ENCODE measurements at regions not wholly inside any gene's neighbourhood (a gene's known extent, or its start where the extent isn't known, plus 50 kb on each side); places are given as distances from the start of the nearest gene placed in this dataset.

DNA sequence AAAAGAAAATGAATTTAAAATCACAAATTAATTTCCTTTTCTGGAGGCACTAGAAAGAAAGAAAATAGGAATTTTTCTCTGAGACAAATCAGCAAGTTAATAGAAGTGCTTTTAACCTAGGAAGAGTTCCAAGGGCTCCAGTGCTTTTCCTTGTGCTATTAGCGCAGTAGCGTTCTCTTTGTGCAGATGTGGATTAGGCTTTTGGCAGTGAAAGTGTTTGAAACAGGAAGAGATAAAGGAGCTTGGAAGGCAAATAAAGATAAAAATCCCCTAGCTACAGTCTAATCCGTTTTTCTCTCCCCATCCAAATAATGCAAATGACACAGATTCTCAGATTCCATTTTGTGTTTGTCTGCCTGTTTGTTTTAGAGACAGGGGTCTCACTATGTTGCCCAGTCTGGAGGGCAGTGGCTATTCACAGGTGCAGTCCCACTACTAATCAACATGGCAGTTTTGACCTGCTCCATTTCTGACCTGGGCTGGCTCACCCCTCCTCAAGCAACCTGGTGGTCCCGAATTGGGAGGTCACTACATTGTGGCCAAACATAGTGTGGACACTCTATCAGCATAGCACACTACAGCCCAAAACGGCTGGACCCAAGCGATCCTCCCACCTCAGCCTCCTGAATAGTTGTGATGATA lies 166.1 kb downstream of the PAWR start:
- Histone ChIP-seq H3K9me3 (no peaks in the 10 kb centered on the region), H3K27ac (no peak overlapping the region)

DNA sequence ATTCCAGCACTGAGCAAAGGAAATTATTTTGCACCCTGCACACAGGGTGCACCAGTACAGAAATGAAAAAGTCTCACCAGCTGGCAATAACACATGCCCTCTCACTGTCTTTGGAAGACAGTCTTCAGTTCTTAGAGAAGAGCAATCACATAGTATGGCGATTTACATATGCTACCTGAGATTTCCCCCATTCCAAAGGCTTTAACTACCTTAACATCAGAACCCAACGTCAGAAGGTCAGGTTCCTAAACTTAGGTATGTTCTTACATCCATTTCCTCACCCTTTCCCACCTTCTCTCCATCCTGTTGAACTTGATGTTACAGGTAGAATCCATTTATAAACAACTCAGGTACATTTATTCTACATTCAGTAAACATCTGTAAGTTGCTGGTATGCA lies 167.8 kb downstream of the PAWR start:
- no peaks in the 10 kb centered on the region for H3K27me3 ChIP-seq
- H3K27ac ChIP-seq, result no peak overlapping the region
- ATAC-seq (no peak), DNase-seq (no peak)
- H3K9me3 ChIP-seq, result no peaks in the 10 kb centered on the region
- intact Hi-C loops (cut with DNase I), result no loop called here
- no peak overlapping the region for H3K4me3 ChIP-seq
- H3K36me3 ChIP-seq, result no peaks in the 10 kb centered on the region
- TF ChIP-seq, protein P1, sequence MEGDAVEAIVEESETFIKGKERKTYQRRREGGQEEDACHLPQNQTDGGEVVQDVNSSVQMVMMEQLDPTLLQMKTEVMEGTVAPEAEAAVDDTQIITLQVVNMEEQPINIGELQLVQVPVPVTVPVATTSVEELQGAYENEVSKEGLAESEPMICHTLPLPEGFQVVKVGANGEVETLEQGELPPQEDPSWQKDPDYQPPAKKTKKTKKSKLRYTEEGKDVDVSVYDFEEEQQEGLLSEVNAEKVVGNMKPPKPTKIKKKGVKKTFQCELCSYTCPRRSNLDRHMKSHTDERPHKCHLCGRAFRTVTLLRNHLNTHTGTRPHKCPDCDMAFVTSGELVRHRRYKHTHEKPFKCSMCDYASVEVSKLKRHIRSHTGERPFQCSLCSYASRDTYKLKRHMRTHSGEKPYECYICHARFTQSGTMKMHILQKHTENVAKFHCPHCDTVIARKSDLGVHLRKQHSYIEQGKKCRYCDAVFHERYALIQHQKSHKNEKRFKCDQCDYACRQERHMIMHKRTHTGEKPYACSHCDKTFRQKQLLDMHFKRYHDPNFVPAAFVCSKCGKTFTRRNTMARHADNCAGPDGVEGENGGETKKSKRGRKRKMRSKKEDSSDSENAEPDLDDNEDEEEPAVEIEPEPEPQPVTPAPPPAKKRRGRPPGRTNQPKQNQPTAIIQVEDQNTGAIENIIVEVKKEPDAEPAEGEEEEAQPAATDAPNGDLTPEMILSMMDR (IDR thresholded peaks at IDR 0.05), result no peak
- H3K4me1 ChIP-seq, result no peaks in the 10 kb centered on the region

More for the DNA sequence above, 166.1 kb downstream of the PAWR start:
- H3K4me3 ChIP-seq, result no peak overlapping the region
- DNase-seq (no peak), ATAC-seq (no peak)
- TF ChIP-seq, protein P1 (IDR thresholded peaks at IDR 0.05), result no peak
- no peaks in the 10 kb centered on the region for H3K36me3 ChIP-seq
- no peaks in the 10 kb centered on the region for H3K27me3 ChIP-seq
- intact Hi-C loops (cut with DNase I), result no loop called here
- no peaks in the 10 kb centered on the region for H3K4me1 ChIP-seq

GRCh38 chr12:79522257-79522988 lies 168.3 kb downstream of the PAWR start:
- H3K27me3 ChIP-seq, result no peaks in the 10 kb centered on the region
- DNase-seq, result no peak
- no peaks in the 10 kb centered on the region for H3K36me3 ChIP-seq
- intact Hi-C loops (cut with DNase I), result no loop called here
- no peaks in the 10 kb centered on the region for H3K9me3 ChIP-seq
- ATAC-seq, result no peak
- no peaks in the 10 kb centered on the region for H3K4me1 ChIP-seq
- TF ChIP-seq, protein P1 (IDR thresholded peaks at IDR 0.05), result no peak
- H3K4me3 ChIP-seq, result no peak overlapping the region
- H3K27ac ChIP-seq, result no peak overlapping the region

DNA sequence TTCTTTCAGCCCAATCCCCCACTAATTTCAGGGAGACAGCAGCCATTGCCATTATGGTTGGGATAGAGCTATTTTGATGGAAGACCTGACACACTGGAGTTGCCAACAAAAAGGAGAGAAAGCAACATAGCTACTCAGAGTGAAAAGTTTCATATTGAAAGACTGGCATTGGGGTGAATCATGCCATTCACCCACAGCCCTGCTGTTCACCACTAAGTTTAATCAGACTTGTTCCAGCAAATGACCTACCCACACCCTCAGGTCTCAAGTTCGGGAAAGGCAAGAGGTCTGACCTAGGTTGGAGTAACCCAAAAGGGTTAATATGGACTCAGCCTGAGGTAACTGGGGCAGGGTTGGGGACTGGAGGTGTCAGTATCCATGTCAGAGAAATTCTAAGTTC lies 169.2 kb downstream of the PAWR start:
- Histone ChIP-seq H3K4me1 (no peaks in the 10 kb centered on the region), H3K27ac (no peak overlapping the region), H3K36me3 (no peaks in the 10 kb centered on the region), H3K27me3 (no peaks in the 10 kb centered on the region), H3K9me3 (no peaks in the 10 kb centered on the region), H3K4me3 (no peak overlapping the region)
- TF ChIP-seq, protein P1 (IDR thresholded peaks at IDR 0.05), result no peak
- no peak for ATAC-seq
- intact Hi-C loops (cut with DNase I), result no loop called here
- no peak for DNase-seq

- DNase-seq, result no peak
- Histone ChIP-seq H3K27me3 (no peaks in the 10 kb centered on the region), H3K36me3 (no peaks in the 10 kb centered on the region), H3K4me3 (no peak overlapping the region), H3K9me3 (no peaks in the 10 kb centered on the region), H3K27ac (no peak overlapping the region), H3K4me1 (no peaks in the 10 kb centered on the region)
- intact Hi-C loops (cut with DNase I), result no loop called here
- ATAC-seq, result no peak
- TF ChIP-seq, protein P1 (IDR thresholded peaks at IDR 0.05), result no peak
Measured at GRCh38 chr12:79517363-79517762, 173.4 kb downstream of the PAWR start.
